ENCODE measurements at regions not wholly inside any gene's neighbourhood (a gene's known extent, or its start where the extent isn't known, plus 50 kb on each side); places are given as distances from the start of the nearest gene placed in this dataset.
"Not testable (repeated sequence)": the region's sequence is repeated elsewhere in the genome, so short reads cannot be mapped to it uniquely, and the experiment has no call there.

- no peak overlapping the region for H3K27ac ChIP-seq (ENCODE audit: low read depth, low read length)
- no peaks in the 10 kb centered on the region for H3K27me3 ChIP-seq (ENCODE audit: control insufficient read depth, insufficient read depth, low read length)
- no peaks in the 10 kb centered on the region for H3K36me3 ChIP-seq (ENCODE audit: control insufficient read depth, insufficient read depth, low read length)
- H3K9ac ChIP-seq (ENCODE audit: low read length): no peak overlapping the region
- H3K4me3 ChIP-seq (ENCODE audit: low read length): no peak overlapping the region
- H3K4me1 ChIP-seq (ENCODE audit: control insufficient read depth, insufficient read depth, low read length): no peaks in the 10 kb centered on the region
These were observed 2074.4 kb upstream of the RAG2 start for GRCh38 chr11:38672445-38672844.

GRCh38 chr11:38667359-38667758 lies 2069.3 kb upstream of the RAG2 start:
- Histone ChIP-seq H3K36me3 (ENCODE audit: control insufficient read depth, insufficient read depth, low read length) (no peaks in the 10 kb centered on the region), H3K27me3 (ENCODE audit: control insufficient read depth, insufficient read depth, low read length) (no peaks in the 10 kb centered on the region), H3K27ac (ENCODE audit: low read depth, low read length) (no peak overlapping the region), H3K4me3 (ENCODE audit: low read length) (no peak overlapping the region), H3K9ac (ENCODE audit: low read length) (no peak overlapping the region), H3K4me1 (ENCODE audit: control insufficient read depth, insufficient read depth, low read length) (no peaks in the 10 kb centered on the region)

GRCh38 chr11:38648604-38649003 lies 2050.6 kb upstream of the RAG2 start:
- no peaks in the 10 kb centered on the region for H3K36me3 ChIP-seq (ENCODE audit: control insufficient read depth, insufficient read depth, low read length)
- H3K4me3 ChIP-seq (ENCODE audit: low read length): no peak overlapping the region
- no peak overlapping the region for H3K27ac ChIP-seq (ENCODE audit: low read depth, low read length)
- H3K27me3 ChIP-seq (ENCODE audit: control insufficient read depth, insufficient read depth, low read length): no peaks in the 10 kb centered on the region
- H3K4me1 ChIP-seq (ENCODE audit: control insufficient read depth, insufficient read depth, low read length): no peaks in the 10 kb centered on the region
- H3K9ac ChIP-seq (ENCODE audit: low read length): no peak overlapping the region

GRCh38 chr11:38646382-38646781 lies 2048.3 kb upstream of the RAG2 start:
- no peaks in the 10 kb centered on the region for H3K27me3 ChIP-seq (ENCODE audit: control insufficient read depth, insufficient read depth, low read length)
- no peaks in the 10 kb centered on the region for H3K4me1 ChIP-seq (ENCODE audit: control insufficient read depth, insufficient read depth, low read length)
- H3K36me3 ChIP-seq (ENCODE audit: control insufficient read depth, insufficient read depth, low read length): no peaks in the 10 kb centered on the region
- H3K27ac ChIP-seq (ENCODE audit: low read depth, low read length): no peak overlapping the region
- no peak overlapping the region for H3K9ac ChIP-seq (ENCODE audit: low read length)
- H3K4me3 ChIP-seq (ENCODE audit: low read length): no peak overlapping the region

- H3K27ac ChIP-seq (ENCODE audit: low read depth, low read length): no peak overlapping the region
- H3K36me3 ChIP-seq (ENCODE audit: control insufficient read depth, insufficient read depth, low read length): no peaks in the 10 kb centered on the region
- H3K9ac ChIP-seq (ENCODE audit: low read length): no peak overlapping the region
- no peaks in the 10 kb centered on the region for H3K27me3 ChIP-seq (ENCODE audit: control insufficient read depth, insufficient read depth, low read length)
- no peaks in the 10 kb centered on the region for H3K4me1 ChIP-seq (ENCODE audit: control insufficient read depth, insufficient read depth, low read length)
- no peak overlapping the region for H3K4me3 ChIP-seq (ENCODE audit: low read length)
These were observed 2042.8 kb upstream of the RAG2 start for GRCh38 chr11:38640854-38641253.

GRCh38 chr11:38612701-38613100 lies 2014.7 kb upstream of the RAG2 start:
- H3K36me3 ChIP-seq (ENCODE audit: control insufficient read depth, insufficient read depth, low read length): no peaks in the 10 kb centered on the region
- no peak overlapping the region for H3K4me3 ChIP-seq (ENCODE audit: low read length)
- no peaks in the 10 kb centered on the region for H3K27me3 ChIP-seq (ENCODE audit: control insufficient read depth, insufficient read depth, low read length)
- H3K9ac ChIP-seq (ENCODE audit: low read length): no peak overlapping the region
- H3K27ac ChIP-seq (ENCODE audit: low read depth, low read length): no peak overlapping the region
- no peaks in the 10 kb centered on the region for H3K4me1 ChIP-seq (ENCODE audit: control insufficient read depth, insufficient read depth, low read length)

GRCh38 chr11:38601371-38601770 lies 2003.3 kb upstream of the RAG2 start:
- not testable (repeated sequence) for H3K27ac ChIP-seq (ENCODE audit: low read depth, low read length); H3K4me3 ChIP-seq (ENCODE audit: low read length); H3K4me1 ChIP-seq (ENCODE audit: control insufficient read depth, insufficient read depth, low read length); H3K9ac ChIP-seq (ENCODE audit: low read length); H3K27me3 ChIP-seq (ENCODE audit: control insufficient read depth, insufficient read depth, low read length); H3K36me3 ChIP-seq (ENCODE audit: control insufficient read depth, insufficient read depth, low read length)

- no peaks in the 10 kb centered on the region for H3K27me3 ChIP-seq (ENCODE audit: control insufficient read depth, insufficient read depth, low read length)
- H3K4me1 ChIP-seq (ENCODE audit: control insufficient read depth, insufficient read depth, low read length): no peaks in the 10 kb centered on the region
- no peak overlapping the region for H3K27ac ChIP-seq (ENCODE audit: low read depth, low read length)
- no peaks in the 10 kb centered on the region for H3K36me3 ChIP-seq (ENCODE audit: control insufficient read depth, insufficient read depth, low read length)
- no peak overlapping the region for H3K4me3 ChIP-seq (ENCODE audit: low read length)
- no peak overlapping the region for H3K9ac ChIP-seq (ENCODE audit: low read length)
These were observed 2000.4 kb upstream of the RAG2 start for GRCh38 chr11:38598418-38598817.

- H3K27ac ChIP-seq (ENCODE audit: low read depth, low read length); H3K4me3 ChIP-seq (ENCODE audit: low read length); H3K36me3 ChIP-seq (ENCODE audit: control insufficient read depth, insufficient read depth, low read length); H3K27me3 ChIP-seq (ENCODE audit: control insufficient read depth, insufficient read depth, low read length); H3K4me1 ChIP-seq (ENCODE audit: control insufficient read depth, insufficient read depth, low read length); H3K9ac ChIP-seq (ENCODE audit: low read length): not testable (repeated sequence)
These were observed 1997.5 kb upstream of the RAG2 start for GRCh38 chr11:38595359-38596016.

- no peak overlapping the region for H3K9ac ChIP-seq (ENCODE audit: low read length)
- no peak overlapping the region for H3K4me3 ChIP-seq (ENCODE audit: low read length)
- no peak overlapping the region for H3K27ac ChIP-seq (ENCODE audit: low read depth, low read length)
These were observed 1996.9 kb upstream of the RAG2 start for GRCh38 chr11:38594895-38595294.

GRCh38 chr11:38593649-38594048 lies 1995.6 kb upstream of the RAG2 start:
- no peaks in the 10 kb centered on the region for H3K27me3 ChIP-seq (ENCODE audit: control insufficient read depth, insufficient read depth, low read length)

More at GRCh38 chr11:38594895-38595294, 1996.9 kb upstream of the RAG2 start:
- Histone ChIP-seq H3K27me3 (ENCODE audit: control insufficient read depth, insufficient read depth, low read length) (no peaks in the 10 kb centered on the region), H3K36me3 (ENCODE audit: control insufficient read depth, insufficient read depth, low read length) (no peaks in the 10 kb centered on the region), H3K4me1 (ENCODE audit: control insufficient read depth, insufficient read depth, low read length) (no peaks in the 10 kb centered on the region)

GRCh38 chr11:38582756-38583155 lies 1984.7 kb upstream of the RAG2 start:
- Histone ChIP-seq H3K4me1 (ENCODE audit: control insufficient read depth, insufficient read depth, low read length) (no peaks in the 10 kb centered on the region), H3K27me3 (ENCODE audit: control insufficient read depth, insufficient read depth, low read length) (no peaks in the 10 kb centered on the region), H3K27ac (ENCODE audit: low read depth, low read length) (no peak overlapping the region), H3K36me3 (ENCODE audit: control insufficient read depth, insufficient read depth, low read length) (no peaks in the 10 kb centered on the region), H3K4me3 (ENCODE audit: low read length) (no peak overlapping the region), H3K9ac (ENCODE audit: low read length) (no peak overlapping the region)

More at GRCh38 chr11:38593649-38594048, 1995.6 kb upstream of the RAG2 start:
- Histone ChIP-seq H3K27ac (ENCODE audit: low read depth, low read length) (no peak overlapping the region), H3K36me3 (ENCODE audit: control insufficient read depth, insufficient read depth, low read length) (no peaks in the 10 kb centered on the region), H3K4me1 (ENCODE audit: control insufficient read depth, insufficient read depth, low read length) (no peaks in the 10 kb centered on the region), H3K4me3 (ENCODE audit: low read length) (no peak overlapping the region), H3K9ac (ENCODE audit: low read length) (no peak overlapping the region)

- H3K4me3 ChIP-seq (ENCODE audit: low read length): no peak overlapping the region
- H3K27ac ChIP-seq (ENCODE audit: low read depth, low read length): no peak overlapping the region
- H3K4me1 ChIP-seq (ENCODE audit: control insufficient read depth, insufficient read depth, low read length): no peaks in the 10 kb centered on the region
- no peaks in the 10 kb centered on the region for H3K36me3 ChIP-seq (ENCODE audit: control insufficient read depth, insufficient read depth, low read length)
- H3K27me3 ChIP-seq (ENCODE audit: control insufficient read depth, insufficient read depth, low read length): no peaks in the 10 kb centered on the region
- no peak overlapping the region for H3K9ac ChIP-seq (ENCODE audit: low read length)
These were observed 1984.1 kb upstream of the RAG2 start for GRCh38 chr11:38582151-38582550.
